ENCODE measurements at regions not wholly inside any gene's neighbourhood (a gene's known extent, or its start where the extent isn't known, plus 50 kb on each side); places are given as distances from the start of the nearest gene placed in this dataset.

GRCh38 chr5:163369776-163370385, 67.5 kb upstream of the CCNG1 start:
- no peak for DNase-seq

GRCh38 chr5:163373436-163374084, 63.8 kb upstream of the CCNG1 start:
- DNase-seq = no peak

- DNase-seq = no peak
Observed at GRCh38 chr5:163377982-163378381, 59.4 kb upstream of the CCNG1 start.

GRCh38 chr5:163379298-163380155, 57.9 kb upstream of the CCNG1 start:
- no peak for DNase-seq

- no peak for DNase-seq
Observed at GRCh38 chr5:163381832-163382231, 55.6 kb upstream of the CCNG1 start.

- no peak for DNase-seq
Observed at GRCh38 chr5:163383754-163384153, 53.6 kb upstream of the CCNG1 start.

GRCh38 chr5:163384669-163385068, 52.7 kb upstream of the CCNG1 start:
- no peak for DNase-seq

GRCh38 chr5:163385271-163385670, 52.1 kb upstream of the CCNG1 start:
- DNase-seq = no peak

GRCh38 chr5:163385824-163386223, 51.6 kb upstream of the CCNG1 start:
- DNase-seq = no peak

- no peak for DNase-seq
Observed at GRCh38 chr5:163386352-163386751, 51.0 kb upstream of the CCNG1 start.

- DNase-seq = no peak
Observed at GRCh38 chr5:163387589-163388343, 49.6 kb upstream of the CCNG1 start.
